Suprapubic skin (tissue), 4 donors: ENCODE measurements at regions not wholly inside any gene's neighbourhood (a gene's known extent, or its start where the extent isn't known, plus 50 kb on each side); places are given as distances from the start of the nearest gene placed in this dataset.

Experiments
- DNase-seq, 2 donors: peaks; one replicate each; pipeline ENCODE4 v3.0.0-alpha.2; 2019; ENCODE audit warnings: low spot score in 2 of 2
- H3K27ac ChIP-seq: fragments of 200-600 bp; sonication (generic); one replicate; pipeline ENCODE4 v1.5.1; 2019
- H3K27me3 ChIP-seq: fragments of 200-600 bp; sonication (generic); one replicate; pipeline ENCODE4 v1.5.1; 2019
- H3K36me3 ChIP-seq: fragments of 200-600 bp; sonication (generic); one replicate; pipeline ENCODE4 v1.5.1; 2019
- H3K4me1 ChIP-seq: fragments of 200-600 bp; sonication (generic); one replicate; pipeline ENCODE4 v1.5.1; 2019
- H3K4me3 ChIP-seq: fragments of 200-600 bp; sonication (generic); one replicate; pipeline ENCODE4 v1.5.1; 2019; ENCODE audit warnings: mild to moderate bottlenecking
- H3K9me3 ChIP-seq: fragments of 200-600 bp; sonication (generic); one replicate; pipeline ENCODE4 v1.5.1; 2019
- EP300 ChIP-seq: sonication (generic); formaldehyde crosslinking; IDR thresholded peaks from one replicate; pipeline ENCODE4 v1.6.1; 2017; ENCODE audit warnings: antibody characterized with exemption
- POLR2A ChIP-seq, 2 donors: fragments of 450-650 bp; IDR thresholded peaks; one replicate each; pipeline ENCODE4 v1.6.1; 2017; ENCODE audit warnings: antibody characterized with exemption in 2 of 2, mild to moderate bottlenecking in 2 of 2, moderate library complexity in 2 of 2
- POLR2AphosphoS5 ChIP-seq, 3 donors: sonication (generic); formaldehyde crosslinking; IDR thresholded peaks; one replicate each; pipeline ENCODE4 v1.6.1; 2017; ENCODE audit warnings: antibody characterized with exemption in 3 of 3
- WGBS: methylation state at CpG from one replicate; pipeline ENCODE4 v1.1.5; 2018; 5-methylcytosine and 5-hydroxymethylcytosine counted together
- TF ChIP-seq, protein P1 (sequence below), 2 donors: fragments of 200-600 bp in 1 of 2; fragments of 450-650 bp in 1 of 2; sonication (generic) in 1 of 2; IDR thresholded peaks; one replicate each; pipeline ENCODE4 v1.5.1; 2016 to 2019; ENCODE audit warnings: antibody characterized with exemption in 2 of 2, mild to moderate bottlenecking in 1 of 2, moderate library complexity in 1 of 2

DNA sequence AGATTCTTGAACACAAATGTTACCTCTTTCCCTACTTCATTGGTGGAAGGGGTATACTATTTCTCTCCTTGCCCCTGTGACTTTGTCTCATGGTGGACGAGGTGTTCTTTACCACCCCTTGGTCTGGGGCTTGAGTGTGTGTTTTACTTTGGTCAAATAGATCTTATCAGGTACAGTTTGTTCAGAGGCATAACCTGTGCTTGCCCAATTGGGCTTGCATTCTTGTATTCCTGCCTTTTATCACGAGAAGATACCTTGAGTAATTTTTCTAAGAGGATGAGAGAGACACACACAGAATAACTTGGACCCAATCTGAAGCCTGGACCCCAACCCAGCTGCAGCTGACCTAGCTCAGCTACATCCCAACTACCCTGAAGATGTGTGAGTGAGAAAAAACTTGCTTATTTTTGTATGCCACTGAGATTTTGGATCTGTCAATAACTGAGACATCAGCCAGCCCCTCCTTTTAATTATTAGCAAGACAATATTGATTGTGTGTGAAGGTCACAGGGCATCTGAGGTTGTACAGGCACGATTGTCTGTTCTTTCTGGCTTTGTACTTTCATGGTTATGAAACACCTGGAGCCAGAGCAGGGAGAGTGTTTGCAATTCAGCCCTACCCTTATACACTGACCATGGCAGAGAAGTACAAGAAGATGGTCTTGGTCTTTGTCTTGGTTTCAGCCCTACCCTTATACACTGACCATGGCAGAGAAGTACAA is 204.7 kb upstream of the SLC35B3 start:
- 87% methylated on average over 3 of the region's 3 CpGs for WGBS
- H3K27ac ChIP-seq = no peak overlapping the region
- no peaks in the 10 kb centered on the region for H3K27me3 ChIP-seq
- H3K9me3 ChIP-seq = no peaks in the 10 kb centered on the region
- DNase-seq = no peak
- H3K4me1 ChIP-seq = no peaks in the 10 kb centered on the region
- TF ChIP-seq EP300 (no peak), POLR2A (IDR thresholded peaks at IDR 0.05) (no peak), POLR2AphosphoS5 (IDR thresholded peaks at IDR 0.05) (no peak)
- TF ChIP-seq, protein P1, sequence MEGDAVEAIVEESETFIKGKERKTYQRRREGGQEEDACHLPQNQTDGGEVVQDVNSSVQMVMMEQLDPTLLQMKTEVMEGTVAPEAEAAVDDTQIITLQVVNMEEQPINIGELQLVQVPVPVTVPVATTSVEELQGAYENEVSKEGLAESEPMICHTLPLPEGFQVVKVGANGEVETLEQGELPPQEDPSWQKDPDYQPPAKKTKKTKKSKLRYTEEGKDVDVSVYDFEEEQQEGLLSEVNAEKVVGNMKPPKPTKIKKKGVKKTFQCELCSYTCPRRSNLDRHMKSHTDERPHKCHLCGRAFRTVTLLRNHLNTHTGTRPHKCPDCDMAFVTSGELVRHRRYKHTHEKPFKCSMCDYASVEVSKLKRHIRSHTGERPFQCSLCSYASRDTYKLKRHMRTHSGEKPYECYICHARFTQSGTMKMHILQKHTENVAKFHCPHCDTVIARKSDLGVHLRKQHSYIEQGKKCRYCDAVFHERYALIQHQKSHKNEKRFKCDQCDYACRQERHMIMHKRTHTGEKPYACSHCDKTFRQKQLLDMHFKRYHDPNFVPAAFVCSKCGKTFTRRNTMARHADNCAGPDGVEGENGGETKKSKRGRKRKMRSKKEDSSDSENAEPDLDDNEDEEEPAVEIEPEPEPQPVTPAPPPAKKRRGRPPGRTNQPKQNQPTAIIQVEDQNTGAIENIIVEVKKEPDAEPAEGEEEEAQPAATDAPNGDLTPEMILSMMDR (IDR thresholded peaks at IDR 0.05) = no peak
- no peak overlapping the region for H3K4me3 ChIP-seq
- H3K36me3 ChIP-seq = no peaks in the 10 kb centered on the region

DNA sequence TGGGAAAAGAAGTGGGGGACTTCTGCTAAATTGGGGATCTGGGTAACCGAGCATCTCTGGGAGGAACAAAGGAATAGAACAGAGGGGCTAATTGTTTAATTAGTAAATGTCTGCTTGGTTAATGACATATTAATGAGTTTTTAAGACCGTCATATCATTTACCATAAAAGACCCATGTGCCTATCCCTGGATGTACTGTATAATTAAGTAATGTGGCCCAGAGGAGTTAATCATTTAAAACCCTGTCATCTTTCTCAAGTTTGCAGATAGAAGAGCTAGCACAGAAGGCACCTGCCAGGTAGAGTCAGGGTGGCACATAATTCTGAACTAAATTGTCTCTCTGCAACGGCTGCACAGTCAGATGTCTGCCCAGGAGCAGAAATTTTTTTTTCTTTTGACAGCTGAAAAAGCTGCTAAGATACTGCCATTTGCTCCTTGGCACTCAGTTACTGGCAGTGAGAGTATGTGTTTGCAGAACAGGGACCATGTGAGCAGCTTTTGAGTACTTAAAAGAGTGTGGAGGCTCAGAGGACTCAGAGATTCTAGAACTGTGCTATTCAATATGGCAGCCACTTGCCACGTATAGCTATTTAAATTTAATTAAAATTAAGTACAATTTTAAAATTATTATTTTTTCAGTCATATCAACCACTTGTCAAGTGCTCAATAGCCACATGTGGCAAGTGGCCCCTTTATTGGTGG is 202.7 kb upstream of the SLC35B3 start:
- peaks cover 5% of the 10 kb centered on the region for H3K4me1 ChIP-seq
- no peaks in the 10 kb centered on the region for H3K27me3 ChIP-seq
- H3K27ac ChIP-seq = no peak overlapping the region
- 83% methylated on average over 4 of the region's 4 CpGs for WGBS
- no peak for DNase-seq
- H3K9me3 ChIP-seq = no peaks in the 10 kb centered on the region
- no peak for TF ChIP-seq POLR2AphosphoS5 (IDR thresholded peaks at IDR 0.05)
- TF ChIP-seq, protein P1 (IDR thresholded peaks at IDR 0.05) = no peak
- TF ChIP-seq POLR2A (IDR thresholded peaks at IDR 0.05) = no peak
- TF ChIP-seq EP300 = no peak
- H3K36me3 ChIP-seq = no peaks in the 10 kb centered on the region
- H3K4me3 ChIP-seq = no peak overlapping the region

DNA sequence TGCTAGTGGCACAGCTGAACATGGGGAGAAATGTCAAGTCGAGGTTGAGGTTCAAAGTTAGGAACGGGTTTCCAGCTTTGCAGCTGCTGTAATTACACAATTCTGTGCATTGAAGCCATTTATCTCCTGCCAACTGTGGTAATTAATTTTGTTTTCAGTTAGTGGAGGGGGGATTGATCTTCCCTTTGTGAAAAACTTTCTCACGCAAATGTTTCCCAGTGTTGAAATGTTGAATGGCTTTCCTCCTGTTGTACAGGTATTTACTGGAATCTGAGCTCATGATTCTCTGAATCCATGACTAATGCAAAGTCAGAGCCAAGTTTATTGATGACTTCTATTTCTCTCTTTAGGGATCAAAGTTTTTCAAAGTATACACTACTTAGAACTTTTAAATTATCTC is 198.4 kb upstream of the SLC35B3 start:
- H3K36me3 ChIP-seq = no peaks in the 10 kb centered on the region
- peak overlapping the region; percentile 81 for H3K27ac ChIP-seq
- 24% methylated on average over 3 of the region's 3 CpGs for WGBS
- DNase-seq = no peak
- H3K27me3 ChIP-seq = no peaks in the 10 kb centered on the region
- no peak overlapping the region for H3K4me3 ChIP-seq
- no peaks in the 10 kb centered on the region for H3K9me3 ChIP-seq
- peaks cover 8% of the 10 kb centered on the region for H3K4me1 ChIP-seq
- TF ChIP-seq EP300 (no peak), POLR2AphosphoS5 (IDR thresholded peaks at IDR 0.05) (no peak)

DNA sequence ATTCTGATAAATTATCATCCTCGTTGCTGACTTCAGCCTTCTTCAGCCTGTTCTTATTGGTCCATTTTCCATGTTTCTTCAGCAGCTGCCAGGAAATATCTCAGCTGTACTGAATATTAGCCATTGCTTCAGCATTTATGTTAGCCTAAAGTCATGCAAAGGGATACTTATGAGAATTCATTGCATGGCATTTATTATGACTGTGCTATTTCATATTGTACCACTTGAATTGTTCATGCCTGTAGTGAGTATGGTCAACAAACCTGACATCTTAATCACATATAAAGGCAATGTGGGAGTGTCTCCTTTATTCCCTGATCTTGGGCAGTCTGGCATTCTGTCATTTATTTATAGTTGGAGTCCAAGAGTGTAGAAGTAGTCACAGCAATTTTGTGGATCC is 193.4 kb upstream of the SLC35B3 start:
- no peak for DNase-seq
- Histone ChIP-seq H3K9me3 (no peaks in the 10 kb centered on the region), H3K4me3 (no peak overlapping the region), H3K27ac (peak overlapping the region; percentile 74), H3K36me3 (no peaks in the 10 kb centered on the region), H3K4me1 (peaks cover 8% of the 10 kb centered on the region), H3K27me3 (no peaks in the 10 kb centered on the region)
- TF ChIP-seq EP300 (no peak), POLR2AphosphoS5 (IDR thresholded peaks at IDR 0.05) (no peak), POLR2A (IDR thresholded peaks at IDR 0.05) (no peak)
- TF ChIP-seq, protein P1 (IDR thresholded peaks at IDR 0.05) = no peak
- WGBS = 55% methylated on average over 1 of the region's 1 CpG

DNA sequence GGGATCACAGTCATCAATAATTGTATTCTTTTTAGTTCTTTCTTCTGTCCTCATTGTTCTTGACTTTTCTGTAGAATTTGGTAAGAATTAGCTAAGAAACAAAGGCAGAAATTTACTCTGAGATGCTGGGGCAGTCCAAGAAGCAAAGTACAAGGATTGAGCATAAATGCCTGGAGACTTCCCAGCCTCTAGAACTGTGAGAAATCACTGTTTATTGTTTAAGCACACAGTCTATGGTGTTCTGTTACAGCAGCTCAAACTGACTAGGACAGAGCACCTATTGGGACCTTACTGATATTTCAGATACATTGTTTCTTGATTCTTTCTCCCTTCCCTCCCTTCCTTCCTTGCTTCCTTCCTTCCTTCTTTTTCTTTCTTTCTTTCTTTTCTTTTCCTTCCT is 192.7 kb upstream of the SLC35B3 start:
- DNase-seq = no peak
- Histone ChIP-seq H3K9me3 (no peaks in the 10 kb centered on the region), H3K27me3 (no peaks in the 10 kb centered on the region), H3K27ac (peak overlapping the region; percentile 74), H3K4me3 (no peak overlapping the region), H3K4me1 (peaks cover 3% of the 10 kb centered on the region), H3K36me3 (no peaks in the 10 kb centered on the region)
- TF ChIP-seq POLR2AphosphoS5 (IDR thresholded peaks at IDR 0.05) (no peak), POLR2A (IDR thresholded peaks at IDR 0.05) (no peak), EP300 (no peak)
- TF ChIP-seq, protein P1 (IDR thresholded peaks at IDR 0.05) = no peak
